Liver (tissue), 8 donors: ENCODE measurements at regions not wholly inside any gene's neighbourhood (a gene's known extent, or its start where the extent isn't known, plus 50 kb on each side); places are given as distances from the start of the nearest gene placed in this dataset.

ENCODE experiments used
- DNase-seq: peaks from one replicate; pipeline ENCODE4 v3.0.0-alpha.2; 2017; ENCODE audit warnings: low spot score
- H3K27ac ChIP-seq, 2 donors: one replicate each; pipeline ENCODE4 v1.7.0; 2013; ENCODE audit warnings: inconsistent platforms in 2 of 2, low read length in 2 of 2, control low read depth in 1 of 2, low read depth in 1 of 2, mild to moderate bottlenecking in 1 of 2
- H3K27me3 ChIP-seq, 4 donors: one replicate each; pipeline versions ENCODE4 v1.6.1 to v1.7.0; 2013; ENCODE audit warnings: low read length in 3 of 4, inconsistent platforms in 1 of 4, mild to moderate bottlenecking in 1 of 4, moderate library complexity in 1 of 4; ENCODE audit not compliant: control insufficient read depth in 4 of 4, insufficient read depth in 4 of 4
- H3K36me3 ChIP-seq, 4 donors: one replicate each; pipeline versions ENCODE4 v1.6.1 to v1.7.0; 2013; ENCODE audit warnings: low read length in 3 of 4, mild to moderate bottlenecking in 3 of 4, low read depth in 1 of 4, moderate library complexity in 1 of 4; ENCODE audit not compliant: control insufficient read depth in 4 of 4, insufficient read depth in 3 of 4
- H3K4me1 ChIP-seq, 4 donors: one replicate each; pipeline versions ENCODE4 v1.6.1 to v1.7.0; 2013; ENCODE audit warnings: low read length in 3 of 4, mild to moderate bottlenecking in 3 of 4, moderate library complexity in 1 of 4; ENCODE audit not compliant: control insufficient read depth in 4 of 4, insufficient read depth in 4 of 4
- H3K4me3 ChIP-seq, 3 donors: one replicate each; pipeline versions ENCODE4 v1.6.1 to v1.7.0; 2013; ENCODE audit warnings: low read length in 3 of 3, control low read depth in 1 of 3, low read depth in 1 of 3, mild to moderate bottlenecking in 1 of 3
- H3K9ac ChIP-seq, 2 donors: one replicate each; pipeline ENCODE4 v1.7.0; 2013; ENCODE audit warnings: low read length in 2 of 2, mild to moderate bottlenecking in 2 of 2, moderate library complexity in 2 of 2, control low read depth in 1 of 2, low read depth in 1 of 2
- H3K9me3 ChIP-seq, 4 donors: one replicate each; pipeline versions ENCODE4 v1.6.1 to v1.7.0; 2013; ENCODE audit warnings: low read length in 3 of 4; ENCODE audit not compliant: control insufficient read depth in 4 of 4
- ATF3 ChIP-seq: IDR thresholded peaks from 2 replicates; pipeline ENCODE4 v1.6.1; 2016; ENCODE audit warnings: antibody characterized with exemption
- EGR1 ChIP-seq, 2 donors: IDR thresholded peaks; 2 replicates each; pipeline ENCODE4 v1.6.1; 2016 to 2018; ENCODE audit warnings: antibody characterized with exemption in 2 of 2, low read depth in 2 of 2
- FOXA1 ChIP-seq: IDR thresholded peaks from 2 replicates; pipeline ENCODE4 v1.6.1; 2016; ENCODE audit warnings: antibody characterized with exemption
- FOXA2 ChIP-seq: IDR thresholded peaks from 2 replicates; pipeline ENCODE4 v1.6.1; 2016; ENCODE audit warnings: antibody characterized with exemption
- GABPA ChIP-seq, 2 donors: IDR thresholded peaks in 1 of 2; conservative IDR thresholded peaks in 1 of 2; 2 replicates each; pipeline ENCODE4 v1.6.1; 2016; ENCODE audit warnings: antibody characterized with exemption in 2 of 2, mild to moderate bottlenecking in 1 of 2, moderate library complexity in 1 of 2
- HNF4A ChIP-seq, 2 donors: conservative IDR thresholded peaks; 2 replicates each; pipeline ENCODE4 v1.6.1; 2016; ENCODE audit warnings: antibody characterized with exemption in 2 of 2, mild to moderate bottlenecking in 2 of 2
- HNF4G ChIP-seq: IDR thresholded peaks from 2 replicates; pipeline ENCODE4 v1.6.1; 2016; ENCODE audit warnings: antibody characterized with exemption
- JUND ChIP-seq, 2 donors: IDR thresholded peaks; 2 replicates each; pipeline ENCODE4 v1.6.1; 2016; ENCODE audit warnings: antibody characterized with exemption in 2 of 2
- MAX ChIP-seq: IDR thresholded peaks from 2 replicates; pipeline ENCODE4 v1.6.1; 2016; ENCODE audit warnings: antibody characterized with exemption
- NR2F2 ChIP-seq: IDR thresholded peaks from 2 replicates; pipeline ENCODE4 v1.6.1; 2016; ENCODE audit warnings: antibody characterized with exemption
- RAD21 ChIP-seq, 2 donors: IDR thresholded peaks; 2 replicates each; pipeline ENCODE4 v1.6.1; 2016; ENCODE audit warnings: antibody characterized with exemption in 2 of 2, mild to moderate bottlenecking in 2 of 2
- RXRA ChIP-seq, 2 donors: IDR thresholded peaks; 2 replicates each; pipeline ENCODE4 v1.6.1; 2017 to 2018; ENCODE audit warnings: antibody characterized with exemption in 2 of 2, mild to moderate bottlenecking in 1 of 2
- SP1 ChIP-seq: IDR thresholded peaks from 2 replicates; pipeline ENCODE4 v1.6.1; 2018; ENCODE audit warnings: antibody characterized with exemption, mild to moderate bottlenecking
- TAF1 ChIP-seq: conservative IDR thresholded peaks from 2 replicates; pipeline ENCODE4 v1.6.1; 2016; ENCODE audit warnings: antibody characterized with exemption, mild to moderate bottlenecking
- YY1 ChIP-seq: IDR thresholded peaks from 2 replicates; pipeline ENCODE4 v1.6.1; 2016; ENCODE audit warnings: antibody characterized with exemption, mild to moderate bottlenecking
- ZBTB33 ChIP-seq: IDR thresholded peaks from 2 replicates; pipeline ENCODE4 v1.6.1; 2016; ENCODE audit warnings: antibody characterized with exemption
- WGBS: extraction: QIAGEN DNeasy Blood & Tissue Kit; methylation state at CpG from one replicate; pipeline ENCODE4 v1.1.7; 2013; 5-methylcytosine and 5-hydroxymethylcytosine counted together
- TF ChIP-seq, protein P1 (sequence below): fragments of 150-350 bp; IDR thresholded peaks from 2 replicates; pipeline ENCODE4 v1.5.1; 2017; ENCODE audit warnings: improper control_type of control experiment, low read depth, low read length; ENCODE audit not compliant: missing input control
- TF ChIP-seq, protein P2 (sequence below): IDR thresholded peaks from 2 replicates; pipeline ENCODE4 v1.6.1; 2016; ENCODE audit warnings: antibody characterized with exemption, mild to moderate bottlenecking
- donor health status: healthy.
- donor health status: healthy.
- donor health status: healthy.
- donor health status: healthy.
- donor health status: healthy.

GRCh38 chr4:123017636-123018395 lies 95.4 kb upstream of the NUDT6 start:
- Histone ChIP-seq H3K27me3 (no peaks in the 10 kb centered on the region), H3K4me1 (no peaks in the 10 kb centered on the region), H3K36me3 (no peaks in the 10 kb centered on the region), H3K9me3 (no peaks in the 10 kb centered on the region), H3K4me3 (no peak overlapping the region), H3K27ac (no peak overlapping the region), H3K9ac (no peak overlapping the region)
- no peak for DNase-seq
- TF ChIP-seq, protein P1, sequence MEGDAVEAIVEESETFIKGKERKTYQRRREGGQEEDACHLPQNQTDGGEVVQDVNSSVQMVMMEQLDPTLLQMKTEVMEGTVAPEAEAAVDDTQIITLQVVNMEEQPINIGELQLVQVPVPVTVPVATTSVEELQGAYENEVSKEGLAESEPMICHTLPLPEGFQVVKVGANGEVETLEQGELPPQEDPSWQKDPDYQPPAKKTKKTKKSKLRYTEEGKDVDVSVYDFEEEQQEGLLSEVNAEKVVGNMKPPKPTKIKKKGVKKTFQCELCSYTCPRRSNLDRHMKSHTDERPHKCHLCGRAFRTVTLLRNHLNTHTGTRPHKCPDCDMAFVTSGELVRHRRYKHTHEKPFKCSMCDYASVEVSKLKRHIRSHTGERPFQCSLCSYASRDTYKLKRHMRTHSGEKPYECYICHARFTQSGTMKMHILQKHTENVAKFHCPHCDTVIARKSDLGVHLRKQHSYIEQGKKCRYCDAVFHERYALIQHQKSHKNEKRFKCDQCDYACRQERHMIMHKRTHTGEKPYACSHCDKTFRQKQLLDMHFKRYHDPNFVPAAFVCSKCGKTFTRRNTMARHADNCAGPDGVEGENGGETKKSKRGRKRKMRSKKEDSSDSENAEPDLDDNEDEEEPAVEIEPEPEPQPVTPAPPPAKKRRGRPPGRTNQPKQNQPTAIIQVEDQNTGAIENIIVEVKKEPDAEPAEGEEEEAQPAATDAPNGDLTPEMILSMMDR, result no peak
- TF ChIP-seq RXRA (IDR thresholded peaks at IDR 0.05), result no peak
- no peak for TF ChIP-seq HNF4G
- no peak for TF ChIP-seq FOXA1
- TF ChIP-seq GABPA (IDR thresholded peaks at IDR 0.05 in 1 of 2, conservative IDR thresholded peaks at IDR 0.05 in 1 of 2), result no peak
- 86% methylated on average over 3 of the region's 3 CpGs for WGBS

DNA sequence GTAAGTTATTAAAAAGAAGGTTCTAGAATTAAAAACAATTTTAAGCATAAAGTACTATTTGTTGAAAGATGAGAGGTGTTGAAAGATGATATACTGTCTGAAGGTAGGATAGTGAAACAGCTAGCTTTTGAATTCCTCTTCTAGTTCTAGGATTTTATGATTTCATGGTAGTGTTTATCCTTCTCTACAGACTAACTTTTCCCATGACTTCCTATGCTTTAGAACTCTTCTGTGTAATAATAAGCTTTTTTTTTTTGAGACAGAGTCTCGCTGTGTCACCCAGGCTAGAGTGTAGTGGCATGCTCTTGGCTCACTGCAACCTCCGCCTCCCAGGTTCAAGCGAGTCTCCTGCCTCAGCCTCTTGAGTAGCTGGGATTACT lies 96.0 kb upstream of the NUDT6 start:
- H3K36me3 ChIP-seq, result no peaks in the 10 kb centered on the region
- no peaks in the 10 kb centered on the region for H3K9me3 ChIP-seq
- no peaks in the 10 kb centered on the region for H3K4me1 ChIP-seq
- WGBS, result 80% methylated on average over 3 of the region's 3 CpGs
- DNase-seq, result no peak
- no peak overlapping the region for H3K27ac ChIP-seq
- no peaks in the 10 kb centered on the region for H3K27me3 ChIP-seq
- no peak overlapping the region for H3K9ac ChIP-seq
- TF ChIP-seq RXRA (IDR thresholded peaks at IDR 0.05) (no peak), RAD21 (IDR thresholded peaks at IDR 0.05) (no peak), NR2F2 (no peak), HNF4A (conservative IDR thresholded peaks at IDR 0.05) (no peak), FOXA2 (no peak), HNF4G (no peak), YY1 (no peak), JUND (IDR thresholded peaks at IDR 0.05) (no peak), SP1 (no peak), ATF3 (no peak), EGR1 (IDR thresholded peaks at IDR 0.05; ENCODE audit: low read depth in 2 of 2) (no peak), GABPA (IDR thresholded peaks at IDR 0.05 in 1 of 2, conservative IDR thresholded peaks at IDR 0.05 in 1 of 2) (no peak), FOXA1 (no peak), ZBTB33 (no peak), MAX (no peak), TAF1 (no peak)
- TF ChIP-seq, protein P2, sequence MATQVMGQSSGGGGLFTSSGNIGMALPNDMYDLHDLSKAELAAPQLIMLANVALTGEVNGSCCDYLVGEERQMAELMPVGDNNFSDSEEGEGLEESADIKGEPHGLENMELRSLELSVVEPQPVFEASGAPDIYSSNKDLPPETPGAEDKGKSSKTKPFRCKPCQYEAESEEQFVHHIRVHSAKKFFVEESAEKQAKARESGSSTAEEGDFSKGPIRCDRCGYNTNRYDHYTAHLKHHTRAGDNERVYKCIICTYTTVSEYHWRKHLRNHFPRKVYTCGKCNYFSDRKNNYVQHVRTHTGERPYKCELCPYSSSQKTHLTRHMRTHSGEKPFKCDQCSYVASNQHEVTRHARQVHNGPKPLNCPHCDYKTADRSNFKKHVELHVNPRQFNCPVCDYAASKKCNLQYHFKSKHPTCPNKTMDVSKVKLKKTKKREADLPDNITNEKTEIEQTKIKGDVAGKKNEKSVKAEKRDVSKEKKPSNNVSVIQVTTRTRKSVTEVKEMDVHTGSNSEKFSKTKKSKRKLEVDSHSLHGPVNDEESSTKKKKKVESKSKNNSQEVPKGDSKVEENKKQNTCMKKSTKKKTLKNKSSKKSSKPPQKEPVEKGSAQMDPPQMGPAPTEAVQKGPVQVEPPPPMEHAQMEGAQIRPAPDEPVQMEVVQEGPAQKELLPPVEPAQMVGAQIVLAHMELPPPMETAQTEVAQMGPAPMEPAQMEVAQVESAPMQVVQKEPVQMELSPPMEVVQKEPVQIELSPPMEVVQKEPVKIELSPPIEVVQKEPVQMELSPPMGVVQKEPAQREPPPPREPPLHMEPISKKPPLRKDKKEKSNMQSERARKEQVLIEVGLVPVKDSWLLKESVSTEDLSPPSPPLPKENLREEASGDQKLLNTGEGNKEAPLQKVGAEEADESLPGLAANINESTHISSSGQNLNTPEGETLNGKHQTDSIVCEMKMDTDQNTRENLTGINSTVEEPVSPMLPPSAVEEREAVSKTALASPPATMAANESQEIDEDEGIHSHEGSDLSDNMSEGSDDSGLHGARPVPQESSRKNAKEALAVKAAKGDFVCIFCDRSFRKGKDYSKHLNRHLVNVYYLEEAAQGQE, result no peak
- TF ChIP-seq, protein P1, result no peak
- H3K4me3 ChIP-seq, result no peak overlapping the region
